ENCODE measurements at regions not wholly inside any gene's neighbourhood (a gene's known extent, or its start where the extent isn't known, plus 50 kb on each side); places are given as distances from the start of the nearest gene placed in this dataset.
A peak's percentile ranks its signal among the peaks of the same experiment; 100 is the strongest.
"Not testable (repeated sequence)": the region's sequence is repeated elsewhere in the genome, so short reads cannot be mapped to it uniquely, and the experiment has no call there.

DNA sequence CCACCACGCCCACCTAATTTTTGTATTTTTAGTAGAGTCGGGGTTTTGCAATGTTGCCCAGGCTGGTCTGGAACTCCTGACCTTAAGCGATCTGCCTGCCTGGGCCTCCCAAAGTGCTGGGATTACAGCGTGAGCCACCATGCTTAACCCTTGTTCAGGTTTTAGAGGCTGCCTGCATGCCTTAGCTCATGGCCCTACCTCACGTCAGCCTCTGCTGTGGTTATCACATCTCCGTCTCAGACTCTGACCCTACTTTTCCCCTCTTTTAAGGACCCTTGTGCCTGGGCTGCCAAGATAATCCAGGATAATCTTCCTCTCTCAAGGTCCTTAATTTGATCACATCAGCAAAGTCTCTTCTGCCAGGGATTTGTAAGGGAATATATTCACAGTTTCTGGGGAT lies 98.2 kb upstream of the PMAIP1 start:
- H3K4me3 ChIP-seq (ENCODE audit: low read length in 2 of 2) = no peak overlapping the region
- H3K4me1 Mint-ChIP-seq = peaks cover 0 to 4% (median 2%) of the 10 kb centered on the region in 4 donors
- intact Hi-C loops (cut with micrococcal nuclease) = no loop called here
- H3K9me3 ChIP-seq (ENCODE audit: control insufficient read depth in 1 of 2, low read length in 2 of 2) = no peaks in the 10 kb centered on the region
- H3K27me3 Mint-ChIP-seq = peaks cover 0 to 3% of the 10 kb centered on the region in 2 donors
- H3K9me3 Mint-ChIP-seq = no peaks in the 10 kb centered on the region
- ChIA-PET CTCF (ENCODE audit: partially characterized antibody) (no interaction called here), POLR2A (ENCODE audit: partially characterized antibody) (no interaction called here)
- H3K27me3 ChIP-seq (ENCODE audit: insufficient read depth, low read length) = no peaks in the 10 kb centered on the region
- H3K4me3 Mint-ChIP-seq = no peak overlapping the region
- H3K36me3 Mint-ChIP-seq = no peaks in the 10 kb centered on the region
- H3K4me1 ChIP-seq (ENCODE audit: insufficient read depth, low read length) = peaks cover 6% of the 10 kb centered on the region
- no peak overlapping the region for H3K27ac ChIP-seq (ENCODE audit: low read depth, low read length)
- no peak overlapping the region for H3K27ac Mint-ChIP-seq
- DNase-seq = no peak
- no peaks in the 10 kb centered on the region for H3K36me3 ChIP-seq (ENCODE audit: insufficient read depth, low read length)

GRCh38 chr18:59800897-59801296 lies 98.9 kb upstream of the PMAIP1 start:
- ChIA-PET CTCF (ENCODE audit: partially characterized antibody) (no interaction called here), POLR2A (ENCODE audit: partially characterized antibody) (no interaction called here)
- Histone ChIP-seq H3K9me3 (ENCODE audit: control insufficient read depth in 1 of 2, low read length in 2 of 2) (no peaks in the 10 kb centered on the region), H3K27ac (ENCODE audit: low read depth, low read length) (no peak overlapping the region), H3K4me3 (ENCODE audit: low read length in 2 of 2) (no peak overlapping the region), H3K27me3 (ENCODE audit: insufficient read depth, low read length) (no peaks in the 10 kb centered on the region), H3K4me1 (ENCODE audit: insufficient read depth, low read length) (peaks cover 6% of the 10 kb centered on the region), H3K36me3 (ENCODE audit: insufficient read depth, low read length) (no peaks in the 10 kb centered on the region)
- Mint-ChIP-seq H3K36me3 (no peaks in the 10 kb centered on the region), H3K4me3 (no peak overlapping the region), H3K9me3 (no peaks in the 10 kb centered on the region), H3K27ac (no peak overlapping the region), H3K27me3 (peaks cover 0 to 3% of the 10 kb centered on the region in 2 donors), H3K4me1 (peaks cover 0 to 4% (median 2%) of the 10 kb centered on the region in 4 donors)
- no peak for DNase-seq
- intact Hi-C loops (cut with micrococcal nuclease) = no loop called here

DNA sequence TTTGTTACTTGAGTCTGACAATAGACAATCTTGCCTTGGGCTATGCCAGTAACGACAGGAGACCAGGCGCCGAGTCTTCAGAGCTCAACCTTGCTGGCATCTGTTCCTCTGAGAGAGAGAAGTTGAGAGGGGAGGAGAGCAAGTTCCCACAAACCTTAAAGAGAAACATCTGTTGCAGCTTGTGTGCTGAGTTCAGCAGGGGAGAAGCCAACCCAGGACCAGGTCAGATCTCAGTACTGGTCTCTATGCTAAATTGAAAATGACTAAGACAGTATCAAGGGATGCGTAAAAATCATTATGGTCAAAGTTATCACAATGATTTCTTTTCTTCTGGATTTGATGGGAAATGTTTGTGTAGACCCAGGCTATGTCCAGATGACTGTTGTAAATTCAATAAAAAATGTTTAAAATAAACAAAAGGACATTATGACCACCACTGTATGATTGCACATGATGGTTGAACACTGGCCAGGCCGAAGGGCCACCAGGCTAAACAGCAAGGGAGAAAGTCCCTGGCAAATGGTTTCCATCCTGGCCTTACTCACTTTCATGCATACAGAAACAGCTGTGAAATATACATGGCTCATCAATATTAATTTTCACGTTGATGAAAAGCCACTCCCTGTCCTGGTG lies 100.3 kb upstream of the PMAIP1 start:
- ChIA-PET CTCF (ENCODE audit: partially characterized antibody) (no interaction called here), POLR2A (ENCODE audit: partially characterized antibody) (no interaction called here)
- H3K4me3 Mint-ChIP-seq = no peak overlapping the region
- peaks cover 0 to 4% (median 2%) of the 10 kb centered on the region in 4 donors for H3K4me1 Mint-ChIP-seq
- no peak overlapping the region for H3K27ac Mint-ChIP-seq
- no peaks in the 10 kb centered on the region for H3K36me3 Mint-ChIP-seq
- Histone ChIP-seq H3K4me1 (ENCODE audit: insufficient read depth, low read length) (peaks cover 6% of the 10 kb centered on the region), H3K9me3 (ENCODE audit: control insufficient read depth in 1 of 2, low read length in 2 of 2) (no peaks in the 10 kb centered on the region), H3K36me3 (ENCODE audit: insufficient read depth, low read length) (no peaks in the 10 kb centered on the region), H3K27me3 (ENCODE audit: insufficient read depth, low read length) (no peaks in the 10 kb centered on the region), H3K4me3 (ENCODE audit: low read length in 2 of 2) (no peak overlapping the region), H3K27ac (ENCODE audit: low read depth, low read length) (no peak overlapping the region)
- no peaks in the 10 kb centered on the region for H3K9me3 Mint-ChIP-seq
- peaks cover 0 to 3% of the 10 kb centered on the region in 2 donors for H3K27me3 Mint-ChIP-seq
- no peak for DNase-seq
- intact Hi-C loops (cut with micrococcal nuclease) = no loop called here

GRCh38 chr18:59795882-59796281 lies 98.7 kb upstream of the CCBE1 start:
- Histone ChIP-seq H3K4me1 (ENCODE audit: insufficient read depth, low read length) (no peaks in the 10 kb centered on the region), H3K9me3 (ENCODE audit: control insufficient read depth in 1 of 2, low read length in 2 of 2) (no peaks in the 10 kb centered on the region), H3K27me3 (ENCODE audit: insufficient read depth, low read length) (no peaks in the 10 kb centered on the region), H3K4me3 (ENCODE audit: low read length in 2 of 2) (no peak overlapping the region), H3K36me3 (ENCODE audit: insufficient read depth, low read length) (no peaks in the 10 kb centered on the region), H3K27ac (ENCODE audit: low read depth, low read length) (no peak overlapping the region)
- no peak overlapping the region for H3K27ac Mint-ChIP-seq
- peaks cover 1% of the 10 kb centered on the region in 2 donors for H3K27me3 Mint-ChIP-seq
- no peak for DNase-seq
- no peaks in the 10 kb centered on the region for H3K9me3 Mint-ChIP-seq
- no peak overlapping the region for H3K4me3 Mint-ChIP-seq
- H3K4me1 Mint-ChIP-seq = no peaks in the 10 kb centered on the region
- POLR2A ChIA-PET (ENCODE audit: partially characterized antibody) = no interaction called here
- CTCF ChIA-PET (ENCODE audit: partially characterized antibody) = no interaction called here
- intact Hi-C loops (cut with micrococcal nuclease) = no loop called here
- H3K36me3 Mint-ChIP-seq = no peaks in the 10 kb centered on the region

DNA sequence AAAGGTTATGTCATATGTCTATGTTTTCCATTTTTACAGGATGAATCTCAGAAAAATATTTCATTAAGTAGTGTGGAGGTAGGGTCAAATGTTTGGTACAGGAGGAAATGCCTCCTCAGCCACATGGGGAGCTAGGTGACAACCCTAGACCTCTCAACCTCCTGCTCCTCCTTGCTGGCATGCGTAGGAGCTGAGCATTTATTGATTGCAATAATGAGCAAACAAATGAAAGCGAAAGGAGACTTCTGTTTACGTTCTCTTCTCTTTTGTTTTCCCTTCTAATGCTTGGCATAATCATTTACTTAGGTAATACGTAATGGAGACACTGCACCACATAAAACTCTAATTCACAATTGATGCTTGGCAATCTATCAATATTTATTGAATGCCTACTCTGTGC lies 95.1 kb upstream of the CCBE1 start:
- ChIA-PET POLR2A (ENCODE audit: partially characterized antibody) (no interaction called here), CTCF (ENCODE audit: partially characterized antibody) (interaction anchor here (0.7 kb wide), 1 partner anchor 10 kb away, joined by 5 read pairs; no protein-coding TSS in a partner anchor)
- Mint-ChIP-seq H3K27me3 (peaks cover 0 to 1% of the 10 kb centered on the region in 2 donors), H3K27ac (no peak overlapping the region), H3K36me3 (no peaks in the 10 kb centered on the region), H3K4me1 (no peaks in the 10 kb centered on the region), H3K4me3 (no peak overlapping the region), H3K9me3 (peaks cover 0 to 2% (median 0%) of the 10 kb centered on the region in 8 donors)
- H3K9me3 ChIP-seq (ENCODE audit: control insufficient read depth in 1 of 2, low read length in 2 of 2) = no peaks in the 10 kb centered on the region
- no peaks in the 10 kb centered on the region for H3K36me3 ChIP-seq (ENCODE audit: insufficient read depth, low read length)
- DNase-seq = no peak
- no peaks in the 10 kb centered on the region for H3K4me1 ChIP-seq (ENCODE audit: insufficient read depth, low read length)
- no peak overlapping the region for H3K4me3 ChIP-seq (ENCODE audit: low read length in 2 of 2)
- H3K27ac ChIP-seq (ENCODE audit: low read depth, low read length) = no peak overlapping the region
- H3K27me3 ChIP-seq (ENCODE audit: insufficient read depth, low read length) = no peaks in the 10 kb centered on the region
- intact Hi-C loops (cut with micrococcal nuclease) = no loop called here

GRCh38 chr18:59790346-59790936 lies 93.2 kb upstream of the CCBE1 start:
- H3K4me3 Mint-ChIP-seq; H3K4me1 ChIP-seq (ENCODE audit: insufficient read depth, low read length); intact Hi-C loops (cut with micrococcal nuclease); H3K9me3 ChIP-seq (ENCODE audit: control insufficient read depth in 1 of 2, low read length in 2 of 2); DNase-seq; H3K4me3 ChIP-seq (ENCODE audit: low read length in 2 of 2); CTCF ChIA-PET (ENCODE audit: partially characterized antibody); H3K27me3 ChIP-seq (ENCODE audit: insufficient read depth, low read length); H3K27ac ChIP-seq (ENCODE audit: low read depth, low read length); H3K27me3 Mint-ChIP-seq; H3K36me3 Mint-ChIP-seq; POLR2A ChIA-PET (ENCODE audit: partially characterized antibody); H3K27ac Mint-ChIP-seq; H3K9me3 Mint-ChIP-seq; H3K36me3 ChIP-seq (ENCODE audit: insufficient read depth, low read length); H3K4me1 Mint-ChIP-seq: not testable (repeated sequence)

DNA sequence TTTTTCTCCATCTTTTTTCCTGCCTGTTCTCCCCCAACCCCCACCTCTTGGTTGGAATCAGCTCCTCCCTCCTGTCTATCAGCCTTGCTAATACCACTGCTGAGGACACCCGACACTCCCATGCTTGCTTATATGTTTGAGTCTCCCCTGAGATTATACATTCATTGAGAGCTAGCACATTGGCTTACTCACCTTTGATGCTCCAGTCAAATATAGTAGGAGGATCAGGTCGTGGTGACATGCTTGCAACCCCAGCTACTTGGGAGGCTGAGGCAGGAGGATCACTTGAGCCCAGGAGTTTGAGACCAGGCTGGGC lies 91.5 kb upstream of the CCBE1 start:
- Mint-ChIP-seq H3K36me3 (no peaks in the 10 kb centered on the region), H3K27ac (peak overlapping the region in 1 of 7 donors; percentile 54), H3K9me3 (peaks cover 0 to 2% (median 0%) of the 10 kb centered on the region in 8 donors), H3K4me3 (no peak overlapping the region), H3K4me1 (no peaks in the 10 kb centered on the region), H3K27me3 (peaks cover 0 to 1% of the 10 kb centered on the region in 2 donors)
- DNase-seq = no peak
- POLR2A ChIA-PET (ENCODE audit: partially characterized antibody) = no interaction called here
- no peak overlapping the region for H3K4me3 ChIP-seq (ENCODE audit: low read length in 2 of 2)
- H3K9me3 ChIP-seq (ENCODE audit: control insufficient read depth in 1 of 2, low read length in 2 of 2) = no peaks in the 10 kb centered on the region
- CTCF ChIA-PET (ENCODE audit: partially characterized antibody) = no interaction called here
- H3K27ac ChIP-seq (ENCODE audit: low read depth, low read length) = no peak overlapping the region
- H3K27me3 ChIP-seq (ENCODE audit: insufficient read depth, low read length) = no peaks in the 10 kb centered on the region
- no peaks in the 10 kb centered on the region for H3K4me1 ChIP-seq (ENCODE audit: insufficient read depth, low read length)
- intact Hi-C loops (cut with micrococcal nuclease) = no loop called here
- no peaks in the 10 kb centered on the region for H3K36me3 ChIP-seq (ENCODE audit: insufficient read depth, low read length)

Data from CD4-positive, alpha-beta memory T cell (primary cell).